OCI-M2 (cell line): ENCODE measurements at regions not wholly inside any gene's neighbourhood (a gene's known extent, or its start where the extent isn't known, plus 50 kb on each side); places are given as distances from the start of the nearest gene placed in this dataset.
"Not testable (repeated sequence)": the region's sequence is repeated elsewhere in the genome, so short reads cannot be mapped to it uniquely, and the experiment has no call there.

ENCODE experiments used
- DNase-seq: peaks from one replicate; lab custom pipeline; 2025; ENCODE audit not compliant: unreplicated experiment; lab: John Stamatoyannopoulos, UW

GRCh38 chr3:106071306-106071705 is 202.5 kb upstream of the CBLB start:
- no peak for DNase-seq

- DNase-seq, result not testable (repeated sequence)
Measured at GRCh38 chr3:106072596-106072995, 203.8 kb upstream of the CBLB start.

- DNase-seq, result not testable (repeated sequence)
Measured at GRCh38 chr3:106073806-106074205, 205.0 kb upstream of the CBLB start.

- DNase-seq, result not testable (repeated sequence)
Measured at GRCh38 chr3:106075731-106076130, 206.9 kb upstream of the CBLB start.

- no peak for DNase-seq
Measured at GRCh38 chr3:106078635-106079034, 209.8 kb upstream of the CBLB start.

- DNase-seq, result no peak
Measured at GRCh38 chr3:106082616-106083015, 213.8 kb upstream of the CBLB start.

GRCh38 chr3:106083207-106083606 is 214.4 kb upstream of the CBLB start:
- no peak for DNase-seq

- no peak for DNase-seq
Measured at GRCh38 chr3:106083854-106084253, 215.0 kb upstream of the CBLB start.

- DNase-seq, result no peak
Measured at GRCh38 chr3:106086038-106086437, 217.2 kb upstream of the CBLB start.

GRCh38 chr3:106086636-106087035 is 217.8 kb upstream of the CBLB start:
- no peak for DNase-seq

GRCh38 chr3:106088304-106088703 is 219.5 kb upstream of the CBLB start:
- DNase-seq, result no peak

- no peak for DNase-seq
Measured at GRCh38 chr3:106088899-106089298, 220.1 kb upstream of the CBLB start.

GRCh38 chr3:106089806-106090205 is 221.0 kb upstream of the CBLB start:
- no peak for DNase-seq

GRCh38 chr3:106092792-106093191 is 224.0 kb upstream of the CBLB start:
- DNase-seq, result no peak

GRCh38 chr3:106093616-106094015 is 224.8 kb upstream of the CBLB start:
- DNase-seq, result no peak

- DNase-seq, result no peak
Measured at GRCh38 chr3:106097817-106098435, 229.1 kb upstream of the CBLB start.

GRCh38 chr3:106103383-106103782 is 234.6 kb upstream of the CBLB start:
- DNase-seq, result no peak

GRCh38 chr3:106104078-106104477 is 235.3 kb upstream of the CBLB start:
- no peak for DNase-seq

GRCh38 chr3:106108925-106109324 is 240.1 kb upstream of the CBLB start:
- DNase-seq, result no peak

- DNase-seq, result not testable (repeated sequence)
Measured at GRCh38 chr3:106112561-106112960, 243.7 kb upstream of the CBLB start.

- DNase-seq, result no peak
Measured at GRCh38 chr3:106113747-106114146, 244.9 kb upstream of the CBLB start.

GRCh38 chr3:106114220-106114619 is 245.4 kb upstream of the CBLB start:
- DNase-seq, result no peak

GRCh38 chr3:106114848-106115247 is 246.0 kb upstream of the CBLB start:
- DNase-seq, result no peak
